HepG2 (cell line): ENCODE measurements at regions not wholly inside any gene's neighbourhood (a gene's known extent, or its start where the extent isn't known, plus 50 kb on each side); places are given as distances from the start of the nearest gene placed in this dataset.

ENCODE experiments used
- BHLHE40 ChIP-seq: IDR thresholded peaks from 2 replicates; pipeline ENCODE4 v1.6.1; 2011; ENCODE audit warnings: low read length, improper control_type of control experiment
- BRCA1 ChIP-seq: sonication (generic); formaldehyde crosslinking; IDR thresholded peaks from 2 replicates; pipeline ENCODE4 v1.4.0; 2020; ENCODE audit warnings: missing genetic modification reagents
- CBX1 ChIP-seq: IDR thresholded peaks from one replicate; pipeline ENCODE4 v1.6.1; 2016; ENCODE audit warnings: antibody characterized with exemption, low read depth
- CEBPB ChIP-seq: IDR thresholded peaks from 2 replicates; pipeline ENCODE4 v1.6.1; 2011; ENCODE audit warnings: low read depth, low read length, improper control_type of control experiment, borderline replicate concordance
- EHMT2 ChIP-seq: fragments of 200-600 bp; sonication (generic); IDR thresholded peaks from 2 replicates; pipeline ENCODE4 v1.7.0; 2017; ENCODE audit warnings: antibody characterized with exemption, low read depth, low read length, borderline replicate concordance
- EP300 ChIP-seq, 3 experiments: sonication (generic) in 1 of 3; formaldehyde crosslinking in 1 of 3; IDR thresholded peaks; 2 replicates each; pipeline versions ENCODE4 v1.5.1 to v1.6.1; 2011 to 2020; ENCODE audit warnings: low read depth in 2 of 3, low read length in 2 of 3, borderline replicate concordance in 1 of 3, improper control_type of control experiment in 1 of 3, mild to moderate bottlenecking in 1 of 3, missing genetic modification reagents in 1 of 3, moderate library complexity in 1 of 3
- HMG20A ChIP-seq: IDR thresholded peaks from 2 replicates; pipeline ENCODE4 v1.6.1; 2016; ENCODE audit warnings: borderline replicate concordance
- KDM4B ChIP-seq: sonication (generic); formaldehyde crosslinking; IDR thresholded peaks from 2 replicates; pipeline ENCODE4 v1.4.0; 2020; ENCODE audit warnings: missing genetic modification reagents
- KLF11 ChIP-seq: IDR thresholded peaks from 2 replicates; pipeline ENCODE4 v1.6.1; 2016; ENCODE audit warnings: missing compliant biosample characterization
- PAWR ChIP-seq: sonication (generic); formaldehyde crosslinking; IDR thresholded peaks from 2 replicates; pipeline ENCODE4 v1.4.0; 2020; ENCODE audit warnings: missing genetic modification reagents, mild to moderate bottlenecking, borderline replicate concordance
- POLR2A ChIP-seq, 2 experiments: IDR thresholded peaks; 2 replicates each; pipeline ENCODE4 v1.6.1; 2011; ENCODE audit warnings: low read depth in 2 of 2, low read length in 2 of 2, mild to moderate bottlenecking in 1 of 2, moderate library complexity in 1 of 2; ENCODE audit not compliant: insufficient read depth in 1 of 2
- RNF2 ChIP-seq: fragments of 450-650 bp; conservative IDR thresholded peaks from 2 replicates; pipeline ENCODE4 v1.6.1; 2016; ENCODE audit warnings: low read depth
- ZFP41 ChIP-seq: sonication (generic); formaldehyde crosslinking; IDR thresholded peaks from 2 replicates; pipeline ENCODE4 v1.4.0; 2020; ENCODE audit warnings: mild to moderate bottlenecking, missing genetic modification reagents, borderline replicate concordance
- ZNF282 ChIP-seq: fragments of 450-650 bp; IDR thresholded peaks from 2 replicates; pipeline ENCODE4 v1.6.1; 2018; ENCODE audit not compliant: partially characterized antibody

DNA sequence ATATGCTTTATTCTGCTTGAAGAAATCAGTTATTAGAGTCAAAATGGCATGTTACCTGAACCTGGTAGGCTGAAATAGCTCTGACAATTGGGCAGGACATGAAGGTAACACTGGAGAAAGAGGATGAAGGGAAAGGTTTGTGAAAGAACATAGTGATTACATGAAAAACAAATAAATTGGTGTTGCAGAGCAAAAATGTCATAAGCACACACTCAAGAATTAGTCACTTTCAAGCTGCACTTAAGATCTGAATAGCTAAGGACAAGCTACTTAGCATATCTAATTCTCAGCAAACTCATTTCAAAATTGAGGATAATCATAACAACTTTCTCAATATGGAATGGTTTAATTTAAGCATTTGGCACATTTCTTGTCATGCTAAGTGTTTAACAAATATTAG lies 1398.0 kb upstream of the FLRT2 start:
- no peak for TF ChIP-seq EHMT2
- TF ChIP-seq RNF2: no peak
- no peak for TF ChIP-seq EP300 (IDR thresholded peaks at IDR 0.05; ENCODE audit: low read depth in 2 of 2, low read length in 2 of 2)
- TF ChIP-seq EP300 (CRISPR knock-in tag; IDR thresholded peaks at IDR 0.05; ENCODE audit: borderline replicate concordance): no peak
- no peak for TF ChIP-seq CEBPB
- no peak for TF ChIP-seq HMG20A (CRISPR knock-in tag)
- TF ChIP-seq BRCA1 (CRISPR knock-in tag): no peak
- TF ChIP-seq ZFP41 (CRISPR knock-in tag): no peak
- no peak for TF ChIP-seq KDM4B (CRISPR knock-in tag)
- TF ChIP-seq POLR2A (IDR thresholded peaks at IDR 0.05; ENCODE audit: insufficient read depth in 1 of 2, low read depth in 2 of 2, low read length in 2 of 2): no peak
- TF ChIP-seq ZNF282: no peak
- no peak for TF ChIP-seq CBX1
- no peak for TF ChIP-seq KLF11 (CRISPR knock-in tag)
- no peak for TF ChIP-seq PAWR (CRISPR knock-in tag)
- no peak for TF ChIP-seq BHLHE40
